ENCODE measurements at regions not wholly inside any gene's neighbourhood (a gene's known extent, or its start where the extent isn't known, plus 50 kb on each side); places are given as distances from the start of the nearest gene placed in this dataset.

DNA sequence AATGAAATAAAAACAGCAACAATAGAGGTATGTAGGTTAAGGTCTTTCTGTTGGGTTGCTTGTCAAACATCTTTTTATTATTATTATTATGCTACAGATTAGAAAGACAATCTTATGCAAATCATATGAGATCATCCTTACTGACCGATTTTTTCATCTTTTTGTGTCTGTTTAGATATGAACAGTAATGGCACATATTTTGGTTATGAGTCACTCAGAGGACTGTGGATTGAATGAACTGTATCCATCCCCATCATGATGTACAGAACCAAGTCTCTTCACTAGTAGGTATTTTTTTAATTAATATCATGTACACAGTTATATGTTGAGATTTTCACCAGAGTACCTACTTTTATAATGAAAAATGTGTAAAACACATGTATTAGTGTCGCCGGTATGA, 159.1 kb downstream of the CHRM3 start:
- Histone ChIP-seq H3K9me3 (ENCODE audit: control insufficient read depth, low read depth, low read length) (no peaks in the 10 kb centered on the region), H3K9me1 (ENCODE audit: control insufficient read depth, extremely low read depth, insufficient read depth, low read length) (no peaks in the 10 kb centered on the region), H2AFZ (ENCODE audit: control insufficient read depth, low read length) (no peak overlapping the region), H3K4me2 (ENCODE audit: control insufficient read depth, extremely low read depth, insufficient read depth, low read depth, low read length) (no peak overlapping the region), H3K27me3 (ENCODE audit: control insufficient read depth, extremely low read depth, insufficient read depth, low read length) (no peaks in the 10 kb centered on the region), H4K20me1 (ENCODE audit: control insufficient read depth, extremely low read depth, insufficient read depth, low read length) (no peaks in the 10 kb centered on the region), H3K36me3 (ENCODE audit: control insufficient read depth in 2 of 2, extremely low read depth in 1 of 2, insufficient read depth in 2 of 2, low read length in 2 of 2) (no peaks in the 10 kb centered on the region), H3K27ac (ENCODE audit: control insufficient read depth, insufficient read depth, low read length) (no peak overlapping the region), H3K9ac (ENCODE audit: control insufficient read depth, extremely low read depth, insufficient read depth, low read length) (no peak overlapping the region), H3K4me3 (ENCODE audit: control insufficient read depth in 2 of 3, extremely low read depth in 1 of 3, insufficient read depth in 2 of 3, low read depth in 1 of 3, low read length in 3 of 3) (no peak overlapping the region), H3K79me2 (ENCODE audit: control insufficient read depth, insufficient read depth, low read length) (no peaks in the 10 kb centered on the region), H3K4me1 (ENCODE audit: control insufficient read depth, extremely low read depth, insufficient read depth, low read length) (no peaks in the 10 kb centered on the region)
- TF ChIP-seq, protein P1, sequence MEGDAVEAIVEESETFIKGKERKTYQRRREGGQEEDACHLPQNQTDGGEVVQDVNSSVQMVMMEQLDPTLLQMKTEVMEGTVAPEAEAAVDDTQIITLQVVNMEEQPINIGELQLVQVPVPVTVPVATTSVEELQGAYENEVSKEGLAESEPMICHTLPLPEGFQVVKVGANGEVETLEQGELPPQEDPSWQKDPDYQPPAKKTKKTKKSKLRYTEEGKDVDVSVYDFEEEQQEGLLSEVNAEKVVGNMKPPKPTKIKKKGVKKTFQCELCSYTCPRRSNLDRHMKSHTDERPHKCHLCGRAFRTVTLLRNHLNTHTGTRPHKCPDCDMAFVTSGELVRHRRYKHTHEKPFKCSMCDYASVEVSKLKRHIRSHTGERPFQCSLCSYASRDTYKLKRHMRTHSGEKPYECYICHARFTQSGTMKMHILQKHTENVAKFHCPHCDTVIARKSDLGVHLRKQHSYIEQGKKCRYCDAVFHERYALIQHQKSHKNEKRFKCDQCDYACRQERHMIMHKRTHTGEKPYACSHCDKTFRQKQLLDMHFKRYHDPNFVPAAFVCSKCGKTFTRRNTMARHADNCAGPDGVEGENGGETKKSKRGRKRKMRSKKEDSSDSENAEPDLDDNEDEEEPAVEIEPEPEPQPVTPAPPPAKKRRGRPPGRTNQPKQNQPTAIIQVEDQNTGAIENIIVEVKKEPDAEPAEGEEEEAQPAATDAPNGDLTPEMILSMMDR (optimal IDR thresholded peaks at IDR 0.05 in 1 of 3, IDR thresholded peaks at IDR 0.05 in 1 of 3, conservative IDR thresholded peaks at IDR 0.05 in 1 of 3; ENCODE audit: extremely low read depth in 1 of 3, insufficient read depth in 2 of 3, low read length in 3 of 3): no peak
- dilution Hi-C loops (cut with MboI; ENCODE audit: extremely low pct_ligation_motif_present, low sequenced_read_pairs): no loop called here
- FAIRE-seq: no peak
- no peak for DNase-seq (ENCODE audit: low read depth, low spot score)

DNA sequence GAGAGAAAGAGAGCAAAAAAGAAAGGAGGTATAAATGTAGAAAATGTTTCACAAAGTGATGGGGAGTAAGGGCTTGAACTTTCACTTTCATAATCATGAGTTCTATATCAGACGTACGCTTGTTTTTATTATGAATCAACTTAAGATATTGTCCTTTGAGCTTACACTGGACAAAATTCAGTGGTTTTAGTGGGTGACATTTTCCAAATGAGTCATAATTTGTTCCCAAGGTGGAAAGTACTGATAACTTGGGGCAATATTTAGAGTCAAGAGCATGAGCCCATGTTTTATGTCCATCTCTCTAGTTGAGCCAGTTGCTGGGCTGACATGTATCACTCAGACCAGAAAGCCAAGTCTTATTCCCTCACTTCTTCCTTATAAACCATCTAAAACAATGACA, 161.6 kb downstream of the CHRM3 start:
- no peak for FAIRE-seq

More for the DNA sequence above, 161.6 kb downstream of the CHRM3 start:
- no peaks in the 10 kb centered on the region for H4K20me1 ChIP-seq (ENCODE audit: control insufficient read depth, extremely low read depth, insufficient read depth, low read length)
- DNase-seq (ENCODE audit: low read depth, low spot score): no peak
- no peaks in the 10 kb centered on the region for H3K36me3 ChIP-seq (ENCODE audit: control insufficient read depth in 2 of 2, extremely low read depth in 1 of 2, insufficient read depth in 2 of 2, low read length in 2 of 2)
- H3K9me1 ChIP-seq (ENCODE audit: control insufficient read depth, extremely low read depth, insufficient read depth, low read length): no peaks in the 10 kb centered on the region
- no peak overlapping the region for H3K4me3 ChIP-seq (ENCODE audit: control insufficient read depth in 2 of 3, extremely low read depth in 1 of 3, insufficient read depth in 2 of 3, low read depth in 1 of 3, low read length in 3 of 3)
- no peaks in the 10 kb centered on the region for H3K9me3 ChIP-seq (ENCODE audit: control insufficient read depth, low read depth, low read length)
- no peak overlapping the region for H3K4me2 ChIP-seq (ENCODE audit: control insufficient read depth, extremely low read depth, insufficient read depth, low read depth, low read length)
- H3K9ac ChIP-seq (ENCODE audit: control insufficient read depth, extremely low read depth, insufficient read depth, low read length): no peak overlapping the region
- H2AFZ ChIP-seq (ENCODE audit: control insufficient read depth, low read length): no peak overlapping the region
- no peak overlapping the region for H3K27ac ChIP-seq (ENCODE audit: control insufficient read depth, insufficient read depth, low read length)
- TF ChIP-seq EZH2 (IDR thresholded peaks at IDR 0.05; ENCODE audit: low read length): no peak
- TF ChIP-seq, protein P1 (optimal IDR thresholded peaks at IDR 0.05 in 1 of 3, IDR thresholded peaks at IDR 0.05 in 1 of 3, conservative IDR thresholded peaks at IDR 0.05 in 1 of 3; ENCODE audit: extremely low read depth in 1 of 3, insufficient read depth in 2 of 3, low read length in 3 of 3): no peak
- H3K79me2 ChIP-seq (ENCODE audit: control insufficient read depth, insufficient read depth, low read length): no peaks in the 10 kb centered on the region
- no peaks in the 10 kb centered on the region for H3K4me1 ChIP-seq (ENCODE audit: control insufficient read depth, extremely low read depth, insufficient read depth, low read length)
- H3K27me3 ChIP-seq (ENCODE audit: control insufficient read depth, extremely low read depth, insufficient read depth, low read length): no peaks in the 10 kb centered on the region
- dilution Hi-C loops (cut with MboI; ENCODE audit: extremely low pct_ligation_motif_present, low sequenced_read_pairs): no loop called here

Data from keratinocyte (primary cell).